Endothelial cell of umbilical vein (primary cell): ENCODE measurements at regions not wholly inside any gene's neighbourhood (a gene's known extent, or its start where the extent isn't known, plus 50 kb on each side); places are given as distances from the start of the nearest gene placed in this dataset.

Experiments used
- BruUV-seq: library from RNA; stranded (reverse); fragments of 400-500 nt; replicated peaks from 2 replicates; lab custom pipeline; 2021; lab: Mats Ljungman, UMichigan
- CTCF ChIA-PET: fragments of 300-600, 350-600 bp; sonication (Branson Sonifier 250); formaldehyde crosslinking; loops from one replicate; lab custom pipeline; 2021; ENCODE audit warnings: antibody characterized with exemption, inconsistent platforms; lab: Charles Lee
- POLR2A ChIA-PET: fragments of 300-600, 350-600 bp; sonication (Branson Sonifier 250); formaldehyde crosslinking; loops from one replicate; lab custom pipeline; 2021; ENCODE audit warnings: antibody characterized with exemption, inconsistent platforms; lab: Charles Lee
- DNase-seq: peaks from one replicate; pipeline ENCODE4 v3.0.0-alpha.2; 2011; ENCODE audit warnings: low read depth, low spot score
- FAIRE-seq: peaks from 2 replicates; lab custom pipeline; 2011; peaks lifted over from hg19 to GRCh38; lab: Jason Lieb, UNC
- H2AFZ ChIP-seq: 2 replicates; pipeline ENCODE4 v1.6.0; 2012; ENCODE audit warnings: low read depth, low read length, control low read depth, inconsistent platforms
- H3K27ac ChIP-seq: 2 replicates; pipeline ENCODE4 v1.5.1; 2011; ENCODE audit warnings: low read depth, mild to moderate bottlenecking, control low read depth, low read length, moderate library complexity; ENCODE audit not compliant: insufficient read depth
- H3K27me3 ChIP-seq, 2 experiments: 2 replicates each; pipeline versions ENCODE4 v1.6.0 to v1.6.1; 2011; ENCODE audit warnings: low read length in 2 of 2, mixed read lengths in 1 of 2; ENCODE audit not compliant: control insufficient read depth in 2 of 2, insufficient read depth in 2 of 2
- H3K36me3 ChIP-seq, 2 experiments: 2 replicates in 1 of 2; 3 replicates in 1 of 2; pipeline ENCODE4 v1.5.1; 2011; ENCODE audit warnings: low read length in 2 of 2, mild to moderate bottlenecking in 1 of 2, moderate library complexity in 1 of 2; ENCODE audit not compliant: control insufficient read depth in 2 of 2, insufficient read depth in 2 of 2; ENCODE audit errors: extremely low read depth in 1 of 2
- H3K4me1 ChIP-seq: 3 replicates; pipeline ENCODE4 v1.5.1; 2011; ENCODE audit warnings: mild to moderate bottlenecking, low read length; ENCODE audit not compliant: control insufficient read depth, insufficient read depth; ENCODE audit errors: extremely low read depth
- H3K4me2 ChIP-seq: 2 replicates; pipeline ENCODE4 v1.6.1; 2011; ENCODE audit warnings: low read length, control low read depth, mixed read lengths; ENCODE audit not compliant: insufficient read depth
- H3K4me3 ChIP-seq, 3 experiments: fragments of 200-600 bp in 1 of 3; sonication (generic), shearing (Covaris generic) in 1 of 3; replicated peaks in 1 of 3; 2 replicates each; pipeline ENCODE4 v1.5.1; 2011 to 2016; ENCODE audit warnings: control low read depth in 3 of 3, low read length in 3 of 3, mild to moderate bottlenecking in 2 of 3, inconsistent platforms in 1 of 3, low read depth in 1 of 3, moderate library complexity in 1 of 3; ENCODE audit not compliant: insufficient read depth in 1 of 3
- H3K79me2 ChIP-seq: 2 replicates; pipeline ENCODE4 v1.6.0; 2012; ENCODE audit warnings: low read length, inconsistent platforms; ENCODE audit not compliant: control insufficient read depth, insufficient read depth
- H3K9ac ChIP-seq: replicated peaks from 2 replicates; pipeline ENCODE3; 2011; ENCODE audit warnings: low read length, control low read depth; ENCODE audit not compliant: insufficient read depth; ENCODE audit errors: extremely low read depth
- H3K9me1 ChIP-seq: replicated peaks from 3 replicates; pipeline ENCODE4 v1.6.0; 2011; ENCODE audit warnings: mild to moderate bottlenecking, low read length; ENCODE audit not compliant: control insufficient read depth, insufficient read depth; ENCODE audit errors: extremely low read depth
- H3K9me3 ChIP-seq: replicated peaks from 2 replicates; pipeline ENCODE4 v1.5.1; 2012; ENCODE audit warnings: low read length, inconsistent platforms; ENCODE audit not compliant: control insufficient read depth, insufficient read depth
- H4K20me1 ChIP-seq: replicated peaks from 2 replicates; pipeline ENCODE3; 2011; ENCODE audit warnings: mild to moderate bottlenecking, low read length; ENCODE audit not compliant: control insufficient read depth, insufficient read depth; ENCODE audit errors: extremely low read depth
- CTCF ChIP-seq, 2 donors: IDR thresholded peaks; 1 replicate in 1 of 2; 2 replicates in 1 of 2; pipeline ENCODE4 v1.5.1; 2011; ENCODE audit warnings: low read length in 2 of 2, mild to moderate bottlenecking in 2 of 2, moderate library complexity in 2 of 2, control low read depth in 1 of 2, inconsistent platforms in 1 of 2, low read depth in 1 of 2; ENCODE audit not compliant: insufficient read depth in 1 of 2; ENCODE audit errors: extremely low read depth in 1 of 2
- EZH2 ChIP-seq: IDR thresholded peaks from 2 replicates; pipeline ENCODE4 v1.6.1; 2012; ENCODE audit warnings: borderline replicate concordance, low read depth, mild to moderate bottlenecking, moderate library complexity, low read length, inconsistent platforms; ENCODE audit not compliant: severe bottlenecking
- FOS ChIP-seq: IDR thresholded peaks from 2 replicates; pipeline ENCODE4 v1.6.1; 2011; ENCODE audit warnings: mild to moderate bottlenecking, low read length, moderate library complexity, borderline replicate concordance; ENCODE audit not compliant: insufficient read depth
- GATA2 ChIP-seq: IDR thresholded peaks from 2 replicates; pipeline ENCODE4 v1.7.0; 2011; ENCODE audit warnings: low read depth, mild to moderate bottlenecking, moderate library complexity, mixed read lengths, low read length; ENCODE audit not compliant: insufficient read length, insufficient read depth
- JUN ChIP-seq: IDR thresholded peaks from 2 replicates; pipeline ENCODE4 v1.6.1; 2011; ENCODE audit warnings: borderline replicate concordance, low read depth; ENCODE audit not compliant: insufficient read length, insufficient read depth
- MAX ChIP-seq: IDR thresholded peaks from 2 replicates; pipeline ENCODE4 v1.6.1; 2011; ENCODE audit not compliant: insufficient read depth, insufficient read length
- MYC ChIP-seq: IDR thresholded peaks from one replicate; pipeline ENCODE4 v1.6.1; 2011; ENCODE audit warnings: mild to moderate bottlenecking, low read depth, low read length
- POLR2A ChIP-seq: IDR thresholded peaks from 2 replicates; pipeline ENCODE4 v1.6.1; 2012; ENCODE audit warnings: low read depth, mild to moderate bottlenecking, control low read depth, low read length
- POLR2AphosphoS5 ChIP-seq: IDR thresholded peaks from 2 replicates; pipeline ENCODE4 v1.6.1; 2012; ENCODE audit warnings: low read depth, mild to moderate bottlenecking, control low read depth, low read length, moderate library complexity; ENCODE audit not compliant: insufficient read depth
- dilution Hi-C: fragments of 300-500 bp; cut with MboI; formaldehyde crosslinking; loops from one replicate; pipeline ENCODE4 v1.15.0; 2019; ENCODE audit warnings: low sequenced_read_pairs; ENCODE audit not compliant: extremely low pct_ligation_motif_present
- intact Hi-C: fragments of 100-400 bp; cut with micrococcal nuclease; formaldehyde crosslinking; loops from one replicate; pipeline ENCODE4 v1.10.0; 2022

- intact Hi-C loops (loop anchor here (5.0 kb wide), 1 partner anchor 699 kb away; no protein-coding TSS in a partner anchor), dilution Hi-C loops (no loop called here)
- POLR2A ChIA-PET, result no interaction called here
- CTCF ChIA-PET, result interaction anchor here (0.8 to 1.6 kb wide), 5 partner anchors 58 to 1763 kb away, joined by 3 to 7 read pairs (median 3); no protein-coding TSS in a partner anchor
- Histone ChIP-seq H4K20me1 (no peaks in the 10 kb centered on the region), H2AFZ (no peak overlapping the region), H3K4me3 (no peak overlapping the region), H3K9me3 (no peaks in the 10 kb centered on the region), H3K79me2 (no peaks in the 10 kb centered on the region), H3K36me3 (no peaks in the 10 kb centered on the region), H3K9me1 (no peaks in the 10 kb centered on the region), H3K4me1 (peaks cover 21% of the 10 kb centered on the region), H3K4me2 (no peak overlapping the region), H3K9ac (no peak overlapping the region), H3K27ac (no peak overlapping the region), H3K27me3 (peaks cover 43 to 52% of the 10 kb centered on the region in 2 experiments)
- TF ChIP-seq EZH2 (no peak), JUN (no peak), GATA2 (no peak), MAX (no peak), MYC (no peak), POLR2AphosphoS5 (no peak), POLR2A (no peak), FOS (no peak), CTCF (IDR thresholded peaks at IDR 0.05; ENCODE audit: extremely low read depth in 1 of 2, insufficient read depth in 1 of 2, low read depth in 1 of 2, low read length in 2 of 2) (no peak)
- no peak for DNase-seq
- BruUV-seq, result no TSS peak
- peak; percentile 50 for FAIRE-seq
Measured at GRCh38 chr7:114088470-114088940, 169.7 kb upstream of the PPP1R3A start.
